Ishikawa (cell line): ENCODE measurements at regions not wholly inside any gene's neighbourhood (a gene's known extent, or its start where the extent isn't known, plus 50 kb on each side); places are given as distances from the start of the nearest gene placed in this dataset.

ENCODE experiments used
- CEBPB ChIP-seq: IDR thresholded peaks from 2 replicates; pipeline ENCODE4 v1.6.1; 2012
- RAD21 ChIP-seq: IDR thresholded peaks from 2 replicates; pipeline ENCODE4 v1.6.1; 2012; ENCODE audit warnings: low read depth
- YY1 ChIP-seq: IDR thresholded peaks from 2 replicates; pipeline ENCODE4 v1.6.1; 2012; ENCODE audit warnings: low read depth
- TF ChIP-seq, protein P1 (sequence below): IDR thresholded peaks from 2 replicates; pipeline ENCODE4 v1.6.1; 2012

DNA sequence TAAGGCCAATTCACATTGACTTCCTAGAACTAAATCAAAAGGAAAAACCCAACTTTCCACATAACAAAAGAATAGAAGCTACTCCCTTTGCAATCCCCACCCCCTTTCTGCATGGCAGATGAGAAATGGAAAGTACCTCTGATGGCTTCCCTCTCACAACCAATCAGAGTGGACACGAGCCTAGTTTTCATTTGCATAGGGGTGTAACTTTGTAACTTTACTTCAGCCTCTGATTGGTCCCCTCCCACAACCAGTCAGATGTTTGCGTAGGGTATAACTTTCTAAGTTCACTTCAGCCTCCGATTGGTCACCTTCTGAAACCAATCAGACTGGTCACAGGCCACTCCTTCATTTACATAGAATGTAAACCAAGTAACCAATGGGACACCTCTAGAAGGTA is 328.5 kb downstream of the CDH26 start:
- TF ChIP-seq CEBPB (no peak), RAD21 (no peak), YY1 (no peak)
- TF ChIP-seq, protein P1, sequence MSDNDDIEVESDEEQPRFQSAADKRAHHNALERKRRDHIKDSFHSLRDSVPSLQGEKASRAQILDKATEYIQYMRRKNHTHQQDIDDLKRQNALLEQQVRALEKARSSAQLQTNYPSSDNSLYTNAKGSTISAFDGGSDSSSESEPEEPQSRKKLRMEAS, result no peak
